Transverse colon (tissue), 4 donors: ENCODE measurements at regions not wholly inside any gene's neighbourhood (a gene's known extent, or its start where the extent isn't known, plus 50 kb on each side); places are given as distances from the start of the nearest gene placed in this dataset.

Source experiments
- CTCF ChIP-seq, 5 experiments: fragments of 200-600 bp in 3 of 5; fragments of 450-650 bp in 2 of 5; sonication (generic) in 3 of 5; IDR thresholded peaks; 1 replicate in 2 of 5; 2 replicates in 3 of 5; pipeline ENCODE4 v1.5.1; 2016 to 2017; ENCODE audit warnings: antibody characterized with exemption in 5 of 5, inconsistent platforms in 3 of 5, mild to moderate bottlenecking in 2 of 5, moderate library complexity in 1 of 5
- EP300 ChIP-seq: sonication (generic); formaldehyde crosslinking; IDR thresholded peaks from one replicate; pipeline ENCODE4 v1.6.1; 2017; ENCODE audit warnings: antibody characterized with exemption, low read depth
- POLR2A ChIP-seq: fragments of 450-650 bp; IDR thresholded peaks from one replicate; pipeline ENCODE4 v1.6.1; 2016; ENCODE audit warnings: antibody characterized with exemption, mild to moderate bottlenecking, moderate library complexity
- POLR2AphosphoS5 ChIP-seq, 3 donors: sonication (generic); formaldehyde crosslinking; IDR thresholded peaks; one replicate each; pipeline ENCODE4 v1.6.1; 2016; ENCODE audit warnings: antibody characterized with exemption in 3 of 3

DNA sequence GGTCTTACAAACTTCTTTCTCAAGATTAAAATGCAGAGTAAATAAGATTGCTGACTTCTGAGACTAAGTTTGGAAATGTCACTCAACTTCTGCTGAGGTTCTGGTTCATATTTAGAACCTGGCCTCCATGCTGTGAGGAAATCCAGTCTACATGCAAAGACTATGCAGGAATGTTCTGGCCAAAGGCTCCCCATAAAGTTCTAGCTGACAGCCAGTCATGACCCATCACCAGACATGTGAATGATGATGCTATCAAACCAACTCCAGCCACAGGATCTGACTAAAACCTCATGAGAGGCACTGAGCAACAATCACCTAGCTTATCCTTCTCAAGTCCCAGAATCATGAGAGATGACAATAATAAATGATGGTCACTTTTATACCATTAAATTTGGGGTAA, 935.1 kb upstream of the MAP3K7 start:
- TF ChIP-seq CTCF (IDR thresholded peaks at IDR 0.05): no peak
- TF ChIP-seq POLR2AphosphoS5 (IDR thresholded peaks at IDR 0.05): no peak
- no peak for TF ChIP-seq POLR2A
- TF ChIP-seq EP300: no peak
